KMS-11 (cell line): ENCODE measurements at regions not wholly inside any gene's neighbourhood (a gene's known extent, or its start where the extent isn't known, plus 50 kb on each side); places are given as distances from the start of the nearest gene placed in this dataset.

Source experiments
- H2AFZ ChIP-seq: fragments of 200-600 bp; sonication (generic); 2 replicates; pipeline ENCODE4 v1.6.1; 2016; ENCODE audit warnings: antibody characterized with exemption, mixed run types, low read depth
- H3K27ac ChIP-seq: fragments of 200-600 bp; sonication (generic); 2 replicates; pipeline ENCODE4 v1.6.1; 2016; ENCODE audit warnings: mild to moderate bottlenecking, mixed run types
- H3K27me3 ChIP-seq: fragments of 200-600 bp; sonication (generic); 2 replicates; pipeline ENCODE4 v1.6.1; 2017; ENCODE audit warnings: mild to moderate bottlenecking, low read depth, mixed run types, moderate library complexity; ENCODE audit not compliant: insufficient read depth
- H3K36me3 ChIP-seq: fragments of 200-600 bp; sonication (generic); 2 replicates; pipeline ENCODE4 v1.6.1; 2017; ENCODE audit warnings: mild to moderate bottlenecking, mixed run types; ENCODE audit not compliant: insufficient read depth
- H3K4me1 ChIP-seq: fragments of 200-600 bp; sonication (generic); 2 replicates; pipeline ENCODE4 v1.6.1; 2016; ENCODE audit warnings: mild to moderate bottlenecking, low read depth, mixed run types; ENCODE audit not compliant: poor library complexity, severe bottlenecking
- H3K4me2 ChIP-seq: fragments of 200-600 bp; sonication (generic); 2 replicates; pipeline ENCODE4 v1.7.0; 2016; ENCODE audit warnings: mild to moderate bottlenecking, mixed run types
- H3K4me3 ChIP-seq: fragments of 200-600 bp; sonication (generic); IDR thresholded peaks from 2 replicates; pipeline ENCODE4 v1.6.1; 2017; ENCODE audit warnings: low read depth, low read length, mixed read lengths; ENCODE audit not compliant: insufficient read depth
- H3K79me2 ChIP-seq: fragments of 200-600 bp; sonication (generic); 2 replicates; pipeline ENCODE4 v1.6.1; 2016; ENCODE audit warnings: low read depth, mixed run types; ENCODE audit not compliant: insufficient read depth
- H3K9ac ChIP-seq: fragments of 200-600 bp; sonication (generic); 2 replicates; pipeline ENCODE4 v1.6.1; 2016; ENCODE audit warnings: mild to moderate bottlenecking, mixed run types
- H4K20me1 ChIP-seq: fragments of 200-600 bp; sonication (generic); 2 replicates; pipeline ENCODE4 v1.6.1; 2016; ENCODE audit warnings: mild to moderate bottlenecking, mixed run types; ENCODE audit not compliant: insufficient read depth
- CTCF ChIP-seq: fragments of 200-600 bp; sonication (generic); conservative IDR thresholded peaks from 2 replicates; pipeline ENCODE4 v1.6.1; 2017; ENCODE audit warnings: low read depth, mild to moderate bottlenecking, antibody characterized with exemption, low read length, moderate library complexity, mixed read lengths

GRCh38 chr6:40689185-40689584 lies 102.0 kb upstream of the LRFN2 start:
- H3K27me3 ChIP-seq, result no peaks in the 10 kb centered on the region

GRCh38 chr6:40688214-40688761 lies 101.1 kb upstream of the LRFN2 start:
- H3K27ac ChIP-seq, result no peak overlapping the region
- H3K27me3 ChIP-seq, result no peaks in the 10 kb centered on the region
- no peak overlapping the region for H3K4me2 ChIP-seq
- H3K4me1 ChIP-seq, result no peaks in the 10 kb centered on the region
- no peaks in the 10 kb centered on the region for H4K20me1 ChIP-seq
- no peaks in the 10 kb centered on the region for H3K79me2 ChIP-seq
- no peak overlapping the region for H3K9ac ChIP-seq
- no peaks in the 10 kb centered on the region for H3K36me3 ChIP-seq
- H3K4me3 ChIP-seq, result no peak overlapping the region
- TF ChIP-seq CTCF, result no peak
- no peak overlapping the region for H2AFZ ChIP-seq

More at GRCh38 chr6:40689185-40689584, 102.0 kb upstream of the LRFN2 start:
- Histone ChIP-seq H3K4me1 (no peaks in the 10 kb centered on the region), H3K4me3 (no peak overlapping the region), H3K27ac (no peak overlapping the region), H3K9ac (no peak overlapping the region), H3K4me2 (no peak overlapping the region), H3K79me2 (no peaks in the 10 kb centered on the region), H2AFZ (no peak overlapping the region), H4K20me1 (no peaks in the 10 kb centered on the region), H3K36me3 (no peaks in the 10 kb centered on the region)
- TF ChIP-seq CTCF, result no peak

GRCh38 chr6:40685862-40686261 lies 98.7 kb upstream of the LRFN2 start:
- Histone ChIP-seq H4K20me1 (no peaks in the 10 kb centered on the region), H3K36me3 (no peaks in the 10 kb centered on the region), H3K27ac (no peak overlapping the region), H2AFZ (no peak overlapping the region), H3K27me3 (no peaks in the 10 kb centered on the region), H3K4me2 (no peak overlapping the region), H3K4me1 (no peaks in the 10 kb centered on the region), H3K79me2 (no peaks in the 10 kb centered on the region), H3K9ac (no peak overlapping the region), H3K4me3 (no peak overlapping the region)
- TF ChIP-seq CTCF, result no peak

- Histone ChIP-seq H3K4me3 (no peak overlapping the region), H3K27me3 (no peaks in the 10 kb centered on the region), H3K4me2 (no peak overlapping the region), H3K79me2 (no peaks in the 10 kb centered on the region), H2AFZ (no peak overlapping the region), H3K27ac (no peak overlapping the region), H3K36me3 (no peaks in the 10 kb centered on the region), H3K4me1 (no peaks in the 10 kb centered on the region), H4K20me1 (no peaks in the 10 kb centered on the region), H3K9ac (no peak overlapping the region)
- no peak for TF ChIP-seq CTCF
Measured at GRCh38 chr6:40681622-40682021, 94.5 kb upstream of the LRFN2 start.

- Histone ChIP-seq H3K27me3 (no peaks in the 10 kb centered on the region), H3K4me3 (no peak overlapping the region), H3K27ac (no peak overlapping the region), H4K20me1 (no peaks in the 10 kb centered on the region), H3K9ac (no peak overlapping the region), H3K79me2 (no peaks in the 10 kb centered on the region), H3K4me1 (no peaks in the 10 kb centered on the region), H2AFZ (no peak overlapping the region), H3K4me2 (no peak overlapping the region), H3K36me3 (no peaks in the 10 kb centered on the region)
- TF ChIP-seq CTCF, result no peak
Measured at GRCh38 chr6:40678941-40679340, 91.8 kb upstream of the LRFN2 start.
